ENCODE measurements at regions not wholly inside any gene's neighbourhood (a gene's known extent, or its start where the extent isn't known, plus 50 kb on each side); places are given as distances from the start of the nearest gene placed in this dataset.

DNA sequence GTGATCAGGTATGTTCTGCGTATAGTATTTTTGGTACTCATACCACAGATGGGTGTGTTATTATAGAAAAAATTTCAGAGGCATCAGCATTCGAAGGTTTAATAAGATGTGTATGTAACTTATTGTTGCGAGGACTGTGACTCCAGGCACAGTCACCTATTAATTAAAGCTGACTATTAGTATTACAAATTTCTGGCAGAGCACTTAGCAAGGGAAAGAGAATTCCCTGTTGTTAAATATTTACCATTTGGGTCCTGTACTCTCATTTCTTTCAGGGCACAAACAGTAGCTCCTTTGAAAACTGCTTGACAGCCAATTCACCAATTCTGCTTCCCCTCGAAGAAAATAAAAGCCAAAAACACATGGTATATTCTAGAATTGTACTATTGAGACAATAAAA is 653.8 kb downstream of the ELAVL2 start:
- BruUV-seq (replicated peaks): no TSS peak
- H2AK5ac ChIP-seq (ENCODE audit: low read depth, low read length): no peak overlapping the region
- H2BK5ac ChIP-seq (ENCODE audit: low read depth, low read length, poor library complexity, severe bottlenecking): no peak overlapping the region
- WGBS, 2 experiments (ENCODE audit: extremely low coverage in 2 of 2, insufficient read length in 1 of 2): no CpG with 5 or more reads among the region's 4 CpGs
- H2BK20ac ChIP-seq (ENCODE audit: low read depth, low read length): no peak overlapping the region
- no peaks in the 10 kb centered on the region for H3K79me1 ChIP-seq (ENCODE audit: low read depth in 1 of 2, low read length in 2 of 2)
- ChIA-PET CTCF (no interaction called here), POLR2A (ENCODE audit: unreplicated experiment) (no interaction called here)
- no peak overlapping the region for H3K4me3 ChIP-seq (ENCODE audit: insufficient read depth, low read depth, low read length)
- no peak overlapping the region for H4K5ac ChIP-seq (ENCODE audit: low read depth, low read length)
- no peak overlapping the region for H2BK120ac ChIP-seq (ENCODE audit: low read depth, low read length)
- no peaks in the 10 kb centered on the region for H3K27me3 ChIP-seq (ENCODE audit: control insufficient read depth, insufficient read depth, low read length)
- no peak overlapping the region for H4K91ac ChIP-seq (ENCODE audit: insufficient read depth, low read depth, low read length)
- no peaks in the 10 kb centered on the region for H3K36me3 ChIP-seq (ENCODE audit: control insufficient read depth, insufficient read depth, low read length)
- H3K4ac ChIP-seq (ENCODE audit: low read depth, low read length): no peak overlapping the region
- no peaks in the 10 kb centered on the region for H3K9me3 ChIP-seq (ENCODE audit: control insufficient read depth, insufficient read depth, low read length)
- H3K23ac ChIP-seq (ENCODE audit: low read depth, low read length): no peak overlapping the region
- H4K8ac ChIP-seq (ENCODE audit: low read depth in 2 of 2, low read length in 2 of 2): no peak overlapping the region
- no peak overlapping the region for H3K18ac ChIP-seq (ENCODE audit: low read depth, low read length)
- no peak overlapping the region for H3K56ac ChIP-seq (ENCODE audit: extremely low read depth, insufficient read depth, low read length)
- in situ Hi-C loops (cut with MboI; ENCODE audit: low sequenced_read_pairs): no loop called here
- H2AK9ac ChIP-seq (replicated peaks; ENCODE audit: low read depth, low read length, poor library complexity): no peak overlapping the region
- no peak overlapping the region for H3K4me2 ChIP-seq (ENCODE audit: low read depth, low read length)
- H3K4me1 ChIP-seq (ENCODE audit: control insufficient read depth, insufficient read depth, low read length): no peaks in the 10 kb centered on the region
- no peak overlapping the region for H3K9ac ChIP-seq (ENCODE audit: low read depth, low read length)
- H2AFZ ChIP-seq (replicated peaks; ENCODE audit: low read length, poor library complexity): no peak overlapping the region
- dilution Hi-C loops (cut with HindIII; ENCODE audit: low sequenced_read_pairs, unreplicated experiment): no loop called here
- no peaks in the 10 kb centered on the region for H4K20me1 ChIP-seq (ENCODE audit: insufficient read depth, low read length)
- H3K14ac ChIP-seq (replicated peaks; ENCODE audit: low read depth, low read length): no peak overlapping the region
- intact Hi-C loops (cut with micrococcal nuclease): no loop called here
- no peak for DNase-seq
- TF ChIP-seq MAFK (IDR thresholded peaks at IDR 0.05; ENCODE audit: low read depth, low read length): no peak
- H2BK15ac ChIP-seq (ENCODE audit: low read depth, low read length): no peak overlapping the region
- ATAC-seq (ENCODE audit: low read depth): no peak
- no peak overlapping the region for H3K27ac ChIP-seq (ENCODE audit: insufficient read depth, low read length)
- no peaks in the 10 kb centered on the region for H3K9me1 ChIP-seq (ENCODE audit: insufficient read depth, low read length)

Measured in IMR-90 (cell line).